GM12891 (cell line): ENCODE measurements at regions not wholly inside any gene's neighbourhood (a gene's known extent, or its start where the extent isn't known, plus 50 kb on each side); places are given as distances from the start of the nearest gene placed in this dataset.

Experiments
- PAX5 ChIP-seq: IDR thresholded peaks from 2 replicates; pipeline ENCODE4 v1.6.1; 2011; ENCODE audit warnings: low read length, moderate library complexity, mild to moderate bottlenecking; ENCODE audit not compliant: insufficient read depth, severe bottlenecking
- POLR2A ChIP-seq: IDR thresholded peaks from 2 replicates; pipeline ENCODE4 v1.6.1; 2011; ENCODE audit warnings: low read depth, low read length, control low read depth
- POLR2AphosphoS5 ChIP-seq: IDR thresholded peaks from 2 replicates; pipeline ENCODE4 v1.6.1; 2011; ENCODE audit warnings: low read depth, low read length, control low read depth
- TAF1 ChIP-seq: IDR thresholded peaks from 2 replicates; pipeline ENCODE4 v1.6.1; 2011; ENCODE audit warnings: low read depth, low read length, control low read depth

GRCh38 chr5:9699681-9700080 lies 69.5 kb upstream of the TAS2R1 start:
- TF ChIP-seq POLR2A (no peak), PAX5 (no peak), TAF1 (no peak), POLR2AphosphoS5 (no peak)
